Endothelial cell (in vitro differentiated cells): ENCODE measurements at regions not wholly inside any gene's neighbourhood (a gene's known extent, or its start where the extent isn't known, plus 50 kb on each side); places are given as distances from the start of the nearest gene placed in this dataset.

Experiments
- DNase-seq: peaks from one replicate; pipeline ENCODE4 v3.0.0; 2021; ENCODE audit warnings: low spot score
- H3K27ac Mint-ChIP-seq: one replicate; pipeline ENCODE4 v1.8.0; 2021; ENCODE audit warnings: mixed read lengths, inconsistent platforms; ENCODE audit not compliant: unreplicated experiment
- H3K27me3 Mint-ChIP-seq: one replicate; pipeline ENCODE4 v1.8.0; 2021; ENCODE audit warnings: mild to moderate bottlenecking, moderate library complexity, mixed read lengths, inconsistent platforms; ENCODE audit not compliant: unreplicated experiment
- H3K36me3 Mint-ChIP-seq: one replicate; pipeline ENCODE4 v1.8.0; 2021; ENCODE audit warnings: mild to moderate bottlenecking, low read depth, mixed read lengths, inconsistent platforms; ENCODE audit not compliant: unreplicated experiment
- H3K4me1 Mint-ChIP-seq: one replicate; pipeline ENCODE4 v1.8.0; 2021; ENCODE audit warnings: mild to moderate bottlenecking, mixed read lengths, inconsistent platforms; ENCODE audit not compliant: unreplicated experiment
- H3K4me3 Mint-ChIP-seq: one replicate; pipeline ENCODE4 v1.8.0; 2021; ENCODE audit warnings: mild to moderate bottlenecking, mixed read lengths, inconsistent platforms; ENCODE audit not compliant: unreplicated experiment
- H3K9me3 Mint-ChIP-seq: one replicate; pipeline ENCODE4 v1.8.0; 2021; ENCODE audit warnings: mixed read lengths, inconsistent platforms; ENCODE audit not compliant: unreplicated experiment
- TF ChIP-seq, protein P1 (sequence below): fragments of 200-600 bp; sonication (generic); IDR thresholded peaks from one replicate; pipeline ENCODE4 v1.5.0; 2021; ENCODE audit warnings: antibody characterized with exemption; ENCODE audit not compliant: unreplicated experiment

DNA sequence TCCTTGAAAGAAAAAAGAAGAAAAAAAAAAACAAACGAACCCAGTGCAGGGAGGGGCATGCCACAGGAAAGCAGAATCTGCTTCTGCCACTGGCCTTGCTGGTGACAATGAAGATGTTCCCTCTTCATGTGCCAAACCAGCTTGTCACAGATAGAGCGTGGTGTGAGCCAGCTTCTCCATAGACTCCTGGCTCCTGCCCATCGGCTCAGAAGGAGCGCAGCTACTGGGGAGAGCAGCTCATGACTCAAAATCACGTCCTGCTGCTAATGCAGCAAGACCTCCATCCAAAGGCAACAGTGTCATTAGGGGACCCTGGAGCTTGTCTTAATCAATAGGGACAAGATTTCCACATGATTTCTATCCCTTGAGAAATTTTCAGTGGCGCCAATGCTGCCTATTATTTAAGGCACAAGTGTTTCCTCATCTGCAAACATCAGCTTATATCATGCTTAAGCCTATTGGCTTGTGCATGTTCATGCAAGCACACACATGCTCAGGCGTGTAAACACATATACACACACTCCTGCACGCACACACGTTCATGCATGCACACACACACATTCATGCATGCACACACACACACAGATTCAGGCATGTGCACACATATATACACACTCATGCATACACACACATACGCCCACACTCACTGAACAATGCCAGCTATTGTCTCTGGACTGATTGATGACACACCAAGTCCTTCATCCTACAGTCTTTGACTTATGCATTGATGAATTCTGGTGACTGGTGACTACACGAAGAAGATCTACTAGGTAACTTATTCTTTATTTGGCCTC, 682.0 kb upstream of the ID2 start:
- H3K27ac Mint-ChIP-seq: no peak overlapping the region
- H3K36me3 Mint-ChIP-seq: no peaks in the 10 kb centered on the region
- H3K27me3 Mint-ChIP-seq: peaks cover 1% of the 10 kb centered on the region
- no peaks in the 10 kb centered on the region for H3K9me3 Mint-ChIP-seq
- no peak overlapping the region for H3K4me3 Mint-ChIP-seq
- peaks cover 3% of the 10 kb centered on the region for H3K4me1 Mint-ChIP-seq
- TF ChIP-seq, protein P1, sequence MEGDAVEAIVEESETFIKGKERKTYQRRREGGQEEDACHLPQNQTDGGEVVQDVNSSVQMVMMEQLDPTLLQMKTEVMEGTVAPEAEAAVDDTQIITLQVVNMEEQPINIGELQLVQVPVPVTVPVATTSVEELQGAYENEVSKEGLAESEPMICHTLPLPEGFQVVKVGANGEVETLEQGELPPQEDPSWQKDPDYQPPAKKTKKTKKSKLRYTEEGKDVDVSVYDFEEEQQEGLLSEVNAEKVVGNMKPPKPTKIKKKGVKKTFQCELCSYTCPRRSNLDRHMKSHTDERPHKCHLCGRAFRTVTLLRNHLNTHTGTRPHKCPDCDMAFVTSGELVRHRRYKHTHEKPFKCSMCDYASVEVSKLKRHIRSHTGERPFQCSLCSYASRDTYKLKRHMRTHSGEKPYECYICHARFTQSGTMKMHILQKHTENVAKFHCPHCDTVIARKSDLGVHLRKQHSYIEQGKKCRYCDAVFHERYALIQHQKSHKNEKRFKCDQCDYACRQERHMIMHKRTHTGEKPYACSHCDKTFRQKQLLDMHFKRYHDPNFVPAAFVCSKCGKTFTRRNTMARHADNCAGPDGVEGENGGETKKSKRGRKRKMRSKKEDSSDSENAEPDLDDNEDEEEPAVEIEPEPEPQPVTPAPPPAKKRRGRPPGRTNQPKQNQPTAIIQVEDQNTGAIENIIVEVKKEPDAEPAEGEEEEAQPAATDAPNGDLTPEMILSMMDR: no peak
- no peak for DNase-seq

DNA sequence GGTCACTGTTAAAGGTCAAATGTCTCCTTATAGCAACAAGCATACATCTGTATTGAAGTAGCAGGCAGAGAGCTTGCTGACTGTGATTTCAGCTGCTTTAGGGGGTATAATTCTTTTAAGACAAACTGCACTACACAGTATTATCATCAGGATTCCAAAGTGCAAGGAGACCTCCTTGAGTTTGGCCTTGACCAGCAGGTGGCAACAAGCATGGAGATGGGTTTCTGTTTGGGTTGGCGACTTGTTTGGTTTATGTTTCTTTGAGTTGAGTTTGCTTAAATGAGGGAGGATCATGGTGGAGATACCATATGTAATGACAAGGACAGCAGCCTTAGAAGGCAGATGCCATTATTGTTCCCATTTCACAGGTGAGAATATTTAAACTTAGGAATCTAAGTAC, 681.0 kb upstream of the ID2 start:
- no peak for DNase-seq
- TF ChIP-seq, protein P1: no peak
- no peaks in the 10 kb centered on the region for H3K36me3 Mint-ChIP-seq
- H3K4me3 Mint-ChIP-seq: no peak overlapping the region
- H3K27ac Mint-ChIP-seq: no peak overlapping the region
- H3K4me1 Mint-ChIP-seq: peaks cover 3% of the 10 kb centered on the region
- no peaks in the 10 kb centered on the region for H3K9me3 Mint-ChIP-seq
- H3K27me3 Mint-ChIP-seq: peaks cover 1% of the 10 kb centered on the region

DNA sequence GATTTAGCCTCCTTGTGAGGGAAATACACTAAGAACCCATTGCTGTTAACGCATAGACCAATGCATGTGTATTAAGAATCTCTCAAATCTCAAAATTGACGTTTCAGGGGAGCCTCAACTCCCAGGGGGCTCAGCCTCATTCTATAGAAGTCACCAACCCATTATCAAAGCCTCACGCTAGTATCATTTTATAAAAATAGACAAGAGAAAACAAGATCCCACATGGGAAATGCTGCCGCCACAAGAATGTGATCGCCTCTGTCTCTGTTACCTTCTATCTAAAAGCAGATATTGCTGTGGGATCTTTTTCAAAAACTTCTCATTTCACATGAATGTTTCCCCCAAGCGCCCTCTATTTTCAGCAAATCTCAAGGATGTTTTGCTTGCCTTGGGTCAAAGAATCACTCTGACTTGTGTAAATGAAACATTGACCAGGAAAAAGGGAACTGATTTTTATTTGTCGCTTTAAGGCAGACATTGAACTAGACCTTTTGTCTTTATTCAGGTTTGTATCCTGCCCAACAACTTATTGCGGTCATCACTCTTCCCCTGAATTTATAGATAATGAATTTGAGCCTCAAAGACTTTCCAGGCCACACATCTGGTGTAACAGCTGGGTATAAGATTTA, 679.0 kb upstream of the ID2 start:
- H3K4me3 Mint-ChIP-seq: no peak overlapping the region

DNA sequence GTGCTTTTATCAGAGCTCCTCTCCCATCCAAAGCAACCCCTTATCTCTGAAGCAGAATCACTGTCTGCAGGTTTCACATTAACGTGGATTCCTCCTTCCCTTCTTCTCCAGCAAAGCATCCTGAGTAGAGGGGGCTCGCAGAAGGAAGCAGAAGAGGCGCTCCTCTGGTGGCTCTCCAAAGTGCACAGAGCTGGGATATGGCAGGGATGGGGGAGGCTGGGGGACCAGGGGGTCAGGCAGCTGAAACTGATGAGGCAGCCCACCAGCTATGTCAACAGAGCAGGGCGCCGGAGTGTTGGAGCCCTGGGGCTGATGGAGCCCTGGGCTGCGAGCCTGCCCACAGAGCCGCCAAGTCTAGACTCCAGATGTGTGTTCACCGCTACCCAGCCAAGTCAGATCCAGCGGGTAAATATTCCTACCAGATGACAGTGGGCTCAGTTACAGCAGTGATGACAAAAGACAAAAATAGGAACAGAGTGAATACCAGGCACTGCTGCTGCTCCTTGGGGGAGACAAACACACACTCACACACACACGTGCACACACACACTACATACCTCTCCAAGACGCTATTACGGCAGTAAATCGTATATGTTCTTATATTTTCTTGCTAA, 678.3 kb upstream of the ID2 start:
- TF ChIP-seq, protein P1: no peak
- no peak overlapping the region for H3K4me3 Mint-ChIP-seq
- no peaks in the 10 kb centered on the region for H3K9me3 Mint-ChIP-seq
- peaks cover 1% of the 10 kb centered on the region for H3K27me3 Mint-ChIP-seq
- no peak overlapping the region for H3K27ac Mint-ChIP-seq
- H3K36me3 Mint-ChIP-seq: no peaks in the 10 kb centered on the region
- H3K4me1 Mint-ChIP-seq: no peaks in the 10 kb centered on the region
- DNase-seq: no peak

More for the DNA sequence above, 679.0 kb upstream of the ID2 start:
- Mint-ChIP-seq H3K27ac (no peak overlapping the region), H3K9me3 (no peaks in the 10 kb centered on the region), H3K27me3 (peaks cover 1% of the 10 kb centered on the region), H3K36me3 (no peaks in the 10 kb centered on the region), H3K4me1 (no peaks in the 10 kb centered on the region)
- no peak for DNase-seq
- TF ChIP-seq, protein P1: no peak

DNA sequence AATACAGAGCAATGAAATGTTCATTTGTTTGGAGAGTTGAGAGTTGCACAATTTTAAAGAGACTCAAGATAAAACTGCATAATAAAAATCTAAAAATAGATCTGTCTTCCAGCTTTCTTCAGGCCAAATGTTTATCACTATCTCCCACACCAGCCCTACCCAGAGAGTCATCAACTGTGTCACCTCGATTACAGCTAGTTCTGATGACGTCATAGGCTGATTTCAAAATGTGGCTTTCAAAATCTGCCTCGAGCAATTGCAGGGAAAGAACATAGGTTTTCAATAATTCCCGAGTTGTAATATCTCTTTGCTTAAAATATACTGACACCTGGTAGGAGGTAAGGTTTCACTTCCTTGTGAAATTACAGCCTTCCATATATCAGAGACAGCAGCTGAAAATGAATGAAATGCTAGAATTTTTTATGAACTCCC, 677.6 kb upstream of the ID2 start:
- H3K4me1 Mint-ChIP-seq: no peaks in the 10 kb centered on the region
- H3K27me3 Mint-ChIP-seq: peaks cover 1% of the 10 kb centered on the region
- DNase-seq: no peak
- no peak overlapping the region for H3K27ac Mint-ChIP-seq
- no peak overlapping the region for H3K4me3 Mint-ChIP-seq
- no peaks in the 10 kb centered on the region for H3K36me3 Mint-ChIP-seq
- H3K9me3 Mint-ChIP-seq: no peaks in the 10 kb centered on the region
- TF ChIP-seq, protein P1: no peak
